GM23248 (cell line): ENCODE measurements at regions not wholly inside any gene's neighbourhood (a gene's known extent, or its start where the extent isn't known, plus 50 kb on each side); places are given as distances from the start of the nearest gene placed in this dataset.
A peak's percentile ranks its signal among the peaks of the same experiment; 100 is the strongest.
"Not testable (repeated sequence)": the region's sequence is repeated elsewhere in the genome, so short reads cannot be mapped to it uniquely, and the experiment has no call there.

ENCODE experiments used
- DNase-seq: peaks from one replicate; pipeline ENCODE4 v3.0.0-alpha.2; 2015
- H2AFZ ChIP-seq: fragments of 200-600 bp; sonication (generic); 2 replicates; pipeline ENCODE4 v1.6.1; 2016; ENCODE audit warnings: antibody characterized with exemption
- H3F3A ChIP-seq: fragments of 200-600 bp; sonication (generic); 2 replicates; pipeline ENCODE4 v1.6.1; 2016; ENCODE audit warnings: mild to moderate bottlenecking, antibody characterized with exemption, mixed run types; ENCODE audit not compliant: insufficient read depth
- H3K27ac ChIP-seq: fragments of 200-600 bp; sonication (generic); 2 replicates; pipeline ENCODE4 v1.5.1; 2016; ENCODE audit warnings: mild to moderate bottlenecking
- H3K27me3 ChIP-seq: fragments of 200-600 bp; sonication (generic); replicated peaks from 2 replicates; pipeline ENCODE4 v1.6.1; 2016; ENCODE audit warnings: mild to moderate bottlenecking; ENCODE audit not compliant: insufficient read depth
- H3K36me3 ChIP-seq: fragments of 200-600 bp; sonication (generic); 2 replicates; pipeline ENCODE4 v1.6.1; 2016; ENCODE audit warnings: low read depth, mild to moderate bottlenecking
- H3K4me1 ChIP-seq: fragments of 200-600 bp; sonication (generic); 2 replicates; pipeline ENCODE4 v1.6.1; 2016; ENCODE audit warnings: mild to moderate bottlenecking; ENCODE audit not compliant: insufficient read depth
- H3K4me2 ChIP-seq: fragments of 200-600 bp; sonication (generic); one replicate; pipeline ENCODE4 v1.6.1; 2016; ENCODE audit warnings: mild to moderate bottlenecking; ENCODE audit not compliant: unreplicated experiment
- H3K4me3 ChIP-seq: fragments of 200-600 bp; sonication (generic); 2 replicates; pipeline ENCODE4 v1.5.1; 2016; ENCODE audit warnings: mild to moderate bottlenecking
- H3K79me2 ChIP-seq: fragments of 200-600 bp; sonication (generic); 2 replicates; pipeline ENCODE4 v1.6.1; 2016; ENCODE audit warnings: mild to moderate bottlenecking; ENCODE audit not compliant: insufficient read depth
- H3K9ac ChIP-seq: fragments of 200-600 bp; sonication (generic); 2 replicates; pipeline ENCODE4 v1.6.1; 2016; ENCODE audit warnings: mild to moderate bottlenecking
- H3K9me2 ChIP-seq: fragments of 200-600 bp; sonication (generic); 2 replicates; pipeline ENCODE4 v1.6.1; 2016; ENCODE audit warnings: mixed run types, mild to moderate bottlenecking, moderate library complexity; ENCODE audit not compliant: insufficient read depth
- H3K9me3 ChIP-seq: fragments of 200-600 bp; sonication (generic); one replicate; pipeline ENCODE4 v1.6.1; 2017; ENCODE audit warnings: low read depth
- H4K20me1 ChIP-seq: fragments of 200-600 bp; sonication (generic); 2 replicates; pipeline ENCODE4 v1.6.0; 2016; ENCODE audit not compliant: insufficient read depth
- EZH2 ChIP-seq: fragments of 200-600 bp; sonication (generic); IDR thresholded peaks from 2 replicates; pipeline ENCODE4 v1.6.1; 2018; ENCODE audit warnings: antibody characterized with exemption, mild to moderate bottlenecking; ENCODE audit not compliant: insufficient read depth, poor library complexity, severe bottlenecking
- EZH2phosphoT487 ChIP-seq: fragments of 200-600 bp; sonication (generic); IDR thresholded peaks from 2 replicates; pipeline ENCODE4 v1.6.1; 2018; ENCODE audit warnings: antibody characterized with exemption, moderate library complexity, mild to moderate bottlenecking, low read depth; ENCODE audit not compliant: insufficient read depth
- WGBS, 2 experiments: methylation state at CpG; one replicate each; pipeline ENCODE4 v1.1.6; 2015 to 2017; ENCODE audit warnings: low lambda C conversion rate in 2 of 2, low coverage in 1 of 2; ENCODE audit errors: missing lambda C conversion rate in 2 of 2; 5-methylcytosine and 5-hydroxymethylcytosine counted together
- in situ Hi-C: fragments of 300-500 bp; cut with MboI; formaldehyde crosslinking; loops from 2 replicates; pipeline ENCODE4 v1.15.0; 2020

GRCh38 chr7:113198226-113198625 lies 79.9 kb upstream of the SMIM30 start:
- in situ Hi-C loops: no loop called here
- peak; percentile 24 for DNase-seq
- TF ChIP-seq EZH2 (no peak), EZH2phosphoT487 (no peak)
- H3K4me2 ChIP-seq: peak overlapping the region; percentile 61
- peak overlapping the region; percentile 56 for H2AFZ ChIP-seq
- H3K9me3 ChIP-seq: no peaks in the 10 kb centered on the region
- H3K9me2 ChIP-seq: no peaks in the 10 kb centered on the region
- H3K4me3 ChIP-seq: no peak overlapping the region
- H3K4me1 ChIP-seq: peaks cover 42% of the 10 kb centered on the region
- no peaks in the 10 kb centered on the region for H3K27me3 ChIP-seq
- peak overlapping the region; percentile 41 for H3K27ac ChIP-seq
- H4K20me1 ChIP-seq: no peaks in the 10 kb centered on the region
- H3K36me3 ChIP-seq: no peaks in the 10 kb centered on the region
- WGBS, 2 experiments: 27 to 35% methylated on average over 2 of the region's 2 CpGs
- no peaks in the 10 kb centered on the region for H3K79me2 ChIP-seq
- no peak overlapping the region for H3K9ac ChIP-seq
- peaks cover 26% of the 10 kb centered on the region; the same call in 1 of the 2 replicates for H3F3A ChIP-seq

GRCh38 chr7:113197274-113197673 lies 78.9 kb upstream of the SMIM30 start:
- 0% methylated on average over 1 of the region's 1 CpG for WGBS, 2 experiments
- H4K20me1 ChIP-seq: no peaks in the 10 kb centered on the region
- H3K4me2 ChIP-seq: peak overlapping the region; percentile 61
- H3K9me2 ChIP-seq: peaks cover 1% of the 10 kb centered on the region; the same call in 1 of the 2 replicates
- H3K4me1 ChIP-seq: peaks cover 42% of the 10 kb centered on the region
- H3K79me2 ChIP-seq: no peaks in the 10 kb centered on the region
- H3K9me3 ChIP-seq: no peaks in the 10 kb centered on the region
- peak; percentile 88 for DNase-seq
- H3K4me3 ChIP-seq: peak overlapping the region; percentile 26; the same call in 1 of the 2 replicates
- H3F3A ChIP-seq: peaks cover 26% of the 10 kb centered on the region; the same call in 1 of the 2 replicates
- TF ChIP-seq EZH2phosphoT487: no peak
- TF ChIP-seq EZH2: no peak
- H3K27me3 ChIP-seq: no peaks in the 10 kb centered on the region
- H3K27ac ChIP-seq: peak overlapping the region; percentile 41
- no peaks in the 10 kb centered on the region for H3K36me3 ChIP-seq
- in situ Hi-C loops: no loop called here
- no peak overlapping the region for H2AFZ ChIP-seq
- no peak overlapping the region for H3K9ac ChIP-seq

GRCh38 chr7:113188396-113188795 lies 70.0 kb upstream of the SMIM30 start:
- Histone ChIP-seq H3K9me2 (peaks cover 3% of the 10 kb centered on the region; the same call in 1 of the 2 replicates), H3K36me3 (no peaks in the 10 kb centered on the region), H3K9me3 (no peaks in the 10 kb centered on the region), H3K27ac (no peak overlapping the region), H3K4me2 (no peak overlapping the region), H3K4me3 (no peak overlapping the region), H3K4me1 (peaks cover 11% of the 10 kb centered on the region), H3F3A (peaks cover 9% of the 10 kb centered on the region; the same call in 1 of the 2 replicates), H3K79me2 (no peaks in the 10 kb centered on the region), H4K20me1 (no peaks in the 10 kb centered on the region), H3K27me3 (no peaks in the 10 kb centered on the region), H3K9ac (no peak overlapping the region), H2AFZ (no peak overlapping the region)
- DNase-seq: no peak
- WGBS, 2 experiments: 37% methylated on average over 4 of the region's 4 CpGs
- TF ChIP-seq EZH2phosphoT487: no peak
- TF ChIP-seq EZH2: no peak
- in situ Hi-C loops: no loop called here

DNA sequence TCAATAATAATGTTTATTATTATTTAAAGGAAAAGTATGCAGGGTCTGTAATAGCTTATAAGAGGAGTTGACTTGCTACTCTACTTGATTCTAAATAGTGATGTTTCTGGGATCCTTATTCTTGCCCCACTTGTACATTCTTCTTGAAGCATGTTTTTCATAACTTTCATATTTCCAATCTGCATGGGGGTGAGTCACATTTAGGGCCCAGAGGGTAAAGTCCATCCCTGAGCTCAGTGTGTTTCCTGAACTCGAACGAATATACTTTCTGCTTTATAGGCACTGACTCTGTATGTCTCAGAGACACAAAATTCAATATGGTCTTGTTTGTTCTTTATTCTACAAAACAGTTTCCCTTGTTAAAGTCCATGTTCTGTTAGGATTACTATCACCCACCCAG lies 61.0 kb upstream of the SMIM30 start:
- Histone ChIP-seq H3K79me2 (no peaks in the 10 kb centered on the region), H3F3A (no peaks in the 10 kb centered on the region), H3K9me3 (no peaks in the 10 kb centered on the region), H3K4me3 (no peak overlapping the region), H3K27me3 (no peaks in the 10 kb centered on the region), H3K9ac (no peak overlapping the region), H3K27ac (no peak overlapping the region), H2AFZ (peak overlapping the region; percentile 32), H3K36me3 (no peaks in the 10 kb centered on the region), H3K9me2 (no peaks in the 10 kb centered on the region), H4K20me1 (no peaks in the 10 kb centered on the region), H3K4me1 (peaks cover 21% of the 10 kb centered on the region), H3K4me2 (peak overlapping the region; percentile 4)
- TF ChIP-seq EZH2 (no peak), EZH2phosphoT487 (no peak)
- in situ Hi-C loops: no loop called here
- DNase-seq: peak; percentile 34
- WGBS, 2 experiments: 23 to 27% methylated on average over 2 of the region's 2 CpGs

- H2AFZ ChIP-seq: peak overlapping the region; percentile 43; the same call in 1 of the 2 replicates
- no peak for DNase-seq
- in situ Hi-C loops: no loop called here
- H3K4me3 ChIP-seq: no peak overlapping the region
- no peaks in the 10 kb centered on the region for H3K9me2 ChIP-seq
- H3K9ac ChIP-seq: no peak overlapping the region
- H3F3A ChIP-seq: no peaks in the 10 kb centered on the region
- H3K9me3 ChIP-seq: no peaks in the 10 kb centered on the region
- no peak overlapping the region for H3K27ac ChIP-seq
- no peak overlapping the region for H3K4me2 ChIP-seq
- WGBS, 2 experiments: 64 to 76% methylated on average over 3 of the region's 3 CpGs
- H3K27me3 ChIP-seq: no peaks in the 10 kb centered on the region
- H4K20me1 ChIP-seq: no peaks in the 10 kb centered on the region
- H3K4me1 ChIP-seq: peaks cover 21% of the 10 kb centered on the region
- no peaks in the 10 kb centered on the region for H3K36me3 ChIP-seq
- TF ChIP-seq EZH2 (no peak), EZH2phosphoT487 (no peak)
- H3K79me2 ChIP-seq: no peaks in the 10 kb centered on the region
Measured at GRCh38 chr7:113176836-113177235, 58.5 kb upstream of the SMIM30 start.

DNA sequence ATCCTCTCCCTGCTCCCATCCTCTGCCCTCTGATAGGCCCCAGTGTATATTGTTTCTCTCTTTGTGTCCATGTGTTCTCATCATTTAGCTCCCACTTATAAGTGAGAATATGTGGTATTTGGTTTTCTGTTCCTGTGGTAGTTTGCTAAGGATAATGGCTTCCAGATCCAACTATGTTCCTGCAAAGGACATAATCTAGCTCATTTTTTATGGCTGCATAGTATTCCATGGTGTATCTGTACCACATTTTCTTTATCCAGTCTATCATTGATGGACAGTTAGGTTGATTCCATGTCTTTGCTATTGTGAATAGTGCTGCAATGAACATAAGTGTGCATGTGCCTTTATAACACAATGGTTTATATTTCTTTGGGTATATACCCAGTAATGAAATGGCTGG lies 57.8 kb upstream of the SMIM30 start:
- H3K9me2 ChIP-seq, H4K20me1 ChIP-seq, H3K4me2 ChIP-seq, H3K4me3 ChIP-seq, H3K36me3 ChIP-seq, H3K79me2 ChIP-seq, H3F3A ChIP-seq, H3K9ac ChIP-seq, H3K27me3 ChIP-seq, in situ Hi-C loops, DNase-seq, H2AFZ ChIP-seq, H3K27ac ChIP-seq, H3K9me3 ChIP-seq: not testable (repeated sequence)
- peaks cover 21% of the 10 kb centered on the region for H3K4me1 ChIP-seq
